ENCODE measurements at regions not wholly inside any gene's neighbourhood (a gene's known extent, or its start where the extent isn't known, plus 50 kb on each side); places are given as distances from the start of the nearest gene placed in this dataset.

DNA sequence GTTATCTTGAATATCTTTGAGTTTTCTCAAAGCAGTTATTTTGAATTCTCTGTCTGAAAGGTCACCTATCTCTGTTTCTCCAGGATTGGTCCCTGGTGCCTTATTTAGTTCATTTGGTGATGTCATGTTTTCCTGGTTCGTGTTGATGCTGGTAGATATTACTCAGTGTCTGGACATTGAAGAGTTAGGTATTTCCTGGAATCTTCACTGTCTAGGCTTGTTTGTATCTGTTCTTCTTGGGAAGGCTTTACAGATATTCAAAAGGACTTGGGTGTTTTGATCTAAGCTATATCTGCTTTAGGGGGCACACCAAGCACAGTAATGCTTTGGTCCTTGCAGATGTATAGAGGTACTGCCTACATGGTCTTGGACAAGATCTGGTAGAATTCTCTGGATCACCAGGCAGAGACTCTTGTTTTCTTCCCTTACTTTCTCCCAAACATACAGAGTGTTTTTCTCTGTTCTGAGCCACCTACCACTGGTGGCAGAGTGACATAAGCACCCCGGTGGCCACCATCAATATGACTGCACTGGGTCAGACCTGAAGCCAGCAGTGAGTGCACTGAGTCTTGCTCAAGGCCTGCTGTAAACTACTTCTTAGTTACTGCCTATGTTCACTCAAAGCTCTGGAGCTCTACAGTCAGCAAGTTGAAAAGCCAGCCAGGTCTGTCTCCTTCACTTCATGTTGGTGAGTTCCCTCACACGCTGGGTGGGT is 193.5 kb upstream of the AMOT start:
- TF ChIP-seq, protein P1, sequence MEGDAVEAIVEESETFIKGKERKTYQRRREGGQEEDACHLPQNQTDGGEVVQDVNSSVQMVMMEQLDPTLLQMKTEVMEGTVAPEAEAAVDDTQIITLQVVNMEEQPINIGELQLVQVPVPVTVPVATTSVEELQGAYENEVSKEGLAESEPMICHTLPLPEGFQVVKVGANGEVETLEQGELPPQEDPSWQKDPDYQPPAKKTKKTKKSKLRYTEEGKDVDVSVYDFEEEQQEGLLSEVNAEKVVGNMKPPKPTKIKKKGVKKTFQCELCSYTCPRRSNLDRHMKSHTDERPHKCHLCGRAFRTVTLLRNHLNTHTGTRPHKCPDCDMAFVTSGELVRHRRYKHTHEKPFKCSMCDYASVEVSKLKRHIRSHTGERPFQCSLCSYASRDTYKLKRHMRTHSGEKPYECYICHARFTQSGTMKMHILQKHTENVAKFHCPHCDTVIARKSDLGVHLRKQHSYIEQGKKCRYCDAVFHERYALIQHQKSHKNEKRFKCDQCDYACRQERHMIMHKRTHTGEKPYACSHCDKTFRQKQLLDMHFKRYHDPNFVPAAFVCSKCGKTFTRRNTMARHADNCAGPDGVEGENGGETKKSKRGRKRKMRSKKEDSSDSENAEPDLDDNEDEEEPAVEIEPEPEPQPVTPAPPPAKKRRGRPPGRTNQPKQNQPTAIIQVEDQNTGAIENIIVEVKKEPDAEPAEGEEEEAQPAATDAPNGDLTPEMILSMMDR (IDR thresholded peaks at IDR 0.05), result no peak
- TF ChIP-seq POLR2A (IDR thresholded peaks at IDR 0.05), result no peak

Measured in esophagus squamous epithelium (tissue), 4 donors.